Pancreas (tissue), 10 donors: ENCODE measurements at regions not wholly inside any gene's neighbourhood (a gene's known extent, or its start where the extent isn't known, plus 50 kb on each side); places are given as distances from the start of the nearest gene placed in this dataset.

ENCODE experiments used
- ATAC-seq, 4 donors: fragments of 200-7000 bp; cut with Tn5 transposase; one replicate each; pipeline versions ENCODE4 v1.8.0 to v1.9.1; 2020; ENCODE audit warnings: mild to moderate bottlenecking in 4 of 4, moderate library complexity in 4 of 4
- DNase-seq, 6 donors: peaks; one replicate each; pipeline ENCODE4 v3.0.0-alpha.2; 2020
- FAIRE-seq: peaks from 2 replicates; lab custom pipeline; 2012; peaks lifted over from hg19 to GRCh38; lab: Jason Lieb, UNC
- H3K27ac ChIP-seq, 4 donors: fragments of 200-600 bp; sonication (generic); 1 replicate in 3 of 4; 2 replicates in 1 of 4; pipeline versions ENCODE4 v1.5.0 to v1.8.0; 2020
- H3K27me3 ChIP-seq, 4 donors: fragments of 200-600 bp; one replicate each; pipeline ENCODE4 v1.8.0; 2021
- H3K36me3 ChIP-seq, 3 donors: fragments of 200-600 bp; sonication (generic) in 1 of 3; one replicate each; pipeline versions ENCODE4 v1.5.0 to v1.8.0; 2020 to 2021
- H3K4me1 ChIP-seq, 3 donors: fragments of 200-600 bp; one replicate each; pipeline ENCODE4 v1.8.0; 2021
- H3K4me3 ChIP-seq, 4 donors: fragments of 200-600 bp; sonication (generic) in 2 of 4; one replicate each; pipeline versions ENCODE4 v1.5.0 to v1.8.0; 2020 to 2021
- H3K9me3 ChIP-seq, 4 donors: fragments of 200-600 bp; one replicate each; pipeline ENCODE4 v1.8.0; 2021
- CTCF ChIP-seq, 4 donors: fragments of 200-600 bp; sonication (generic) in 3 of 4; IDR thresholded peaks; one replicate each; pipeline versions ENCODE4 v1.5.0 to v1.8.0; 2021; ENCODE audit warnings: antibody characterized with exemption in 4 of 4
- WGBS, 2 donors: extraction: QIAGEN DNeasy Blood & Tissue Kit; methylation state at CpG; one replicate each; pipeline ENCODE4 v1.1.7; 2013; 5-methylcytosine and 5-hydroxymethylcytosine counted together
- intact Hi-C, 3 donors: fragments of 100-400 bp; cut with DNase I; formaldehyde crosslinking; loops; one replicate each; pipeline versions ENCODE4 v1.11.1 to v1.14.2; 2022
- donor health status: healthy with polysubstance abuse.
- donor health status: DM: no; HTN: no; CAD: no; lungs with moderate emphysema.
- donor health status: DM: no; HTN: no; CAD: no.
- donor health status: control.
- donor health status: control.
- donor health status: Bipolar disorder and iron deficiency.
- donor health status: DM: yes; HTN: yes; CAD: no.
- donor health status: DM: no; HTN: no; CAD: no.
- donor health status: DM: no; HTN: no; CAD: no.
- donor health status: DM: yes; HTN: yes; CAD: no.

- WGBS, 2 donors, result 54 to 72% methylated on average over 4 of the region's 4 CpGs
- no peaks in the 10 kb centered on the region for H3K9me3 ChIP-seq
Measured at GRCh38 chr7:34220506-34221185, 315.3 kb downstream of the BMPER start.

GRCh38 chr7:34222316-34222715 lies 317.0 kb downstream of the BMPER start:
- no peak for ATAC-seq
- no peaks in the 10 kb centered on the region for H3K4me1 ChIP-seq
- H3K9me3 ChIP-seq, result no peaks in the 10 kb centered on the region
- FAIRE-seq, result no peak
- no peaks in the 10 kb centered on the region for H3K27me3 ChIP-seq
- no peak for TF ChIP-seq CTCF (IDR thresholded peaks at IDR 0.05)
- DNase-seq, result no peak
- no peak overlapping the region for H3K27ac ChIP-seq
- H3K36me3 ChIP-seq, result no peaks in the 10 kb centered on the region
- no peak overlapping the region for H3K4me3 ChIP-seq
- intact Hi-C loops, result no loop called here

More at GRCh38 chr7:34220506-34221185, 315.3 kb downstream of the BMPER start:
- H3K4me3 ChIP-seq, result no peak overlapping the region
- TF ChIP-seq CTCF (IDR thresholded peaks at IDR 0.05), result no peak
- no peaks in the 10 kb centered on the region for H3K36me3 ChIP-seq
- FAIRE-seq (no peak), DNase-seq (no peak), ATAC-seq (no peak)
- H3K4me1 ChIP-seq, result no peaks in the 10 kb centered on the region
- H3K27me3 ChIP-seq, result no peaks in the 10 kb centered on the region
- no peak overlapping the region for H3K27ac ChIP-seq
- intact Hi-C loops, result no loop called here

GRCh38 chr7:34222722-34223121 lies 317.4 kb downstream of the BMPER start:
- Histone ChIP-seq H3K36me3 (no peaks in the 10 kb centered on the region), H3K27ac (no peak overlapping the region), H3K27me3 (no peaks in the 10 kb centered on the region), H3K4me1 (no peaks in the 10 kb centered on the region), H3K9me3 (no peaks in the 10 kb centered on the region), H3K4me3 (no peak overlapping the region)
- DNase-seq (no peak), FAIRE-seq (no peak), ATAC-seq (peak in 2 of 4 donors; percentile 75 to 83)
- intact Hi-C loops, result no loop called here
- no peak for TF ChIP-seq CTCF (IDR thresholded peaks at IDR 0.05)
- 18 to 29% methylated on average over 1 of the region's 1 CpG for WGBS, 2 donors

- DNase-seq (no peak), ATAC-seq (peak in 1 of 4 donors; percentile 37), FAIRE-seq (no peak)
- Histone ChIP-seq H3K4me1 (no peaks in the 10 kb centered on the region), H3K36me3 (no peaks in the 10 kb centered on the region), H3K27ac (no peak overlapping the region), H3K9me3 (no peaks in the 10 kb centered on the region), H3K27me3 (no peaks in the 10 kb centered on the region), H3K4me3 (no peak overlapping the region)
- WGBS, 2 donors, result 33 to 50% methylated on average over 1 of the region's 1 CpG
- intact Hi-C loops, result no loop called here
- no peak for TF ChIP-seq CTCF (IDR thresholded peaks at IDR 0.05)
Measured at GRCh38 chr7:34224281-34224680, 318.9 kb downstream of the BMPER start.

GRCh38 chr7:34225193-34225592 lies 319.9 kb downstream of the BMPER start:
- H3K4me3 ChIP-seq, result no peak overlapping the region
- DNase-seq (no peak), FAIRE-seq (no peak), ATAC-seq (no peak)
- intact Hi-C loops, result no loop called here
- H3K4me1 ChIP-seq, result no peaks in the 10 kb centered on the region
- no peaks in the 10 kb centered on the region for H3K27me3 ChIP-seq
- 42 to 47% methylated on average over 5 of the region's 5 CpGs for WGBS, 2 donors
- H3K36me3 ChIP-seq, result no peaks in the 10 kb centered on the region
- no peak overlapping the region for H3K27ac ChIP-seq
- no peaks in the 10 kb centered on the region for H3K9me3 ChIP-seq
- TF ChIP-seq CTCF (IDR thresholded peaks at IDR 0.05), result no peak
